ENCODE measurements at regions not wholly inside any gene's neighbourhood (a gene's known extent, or its start where the extent isn't known, plus 50 kb on each side); places are given as distances from the start of the nearest gene placed in this dataset.

DNA sequence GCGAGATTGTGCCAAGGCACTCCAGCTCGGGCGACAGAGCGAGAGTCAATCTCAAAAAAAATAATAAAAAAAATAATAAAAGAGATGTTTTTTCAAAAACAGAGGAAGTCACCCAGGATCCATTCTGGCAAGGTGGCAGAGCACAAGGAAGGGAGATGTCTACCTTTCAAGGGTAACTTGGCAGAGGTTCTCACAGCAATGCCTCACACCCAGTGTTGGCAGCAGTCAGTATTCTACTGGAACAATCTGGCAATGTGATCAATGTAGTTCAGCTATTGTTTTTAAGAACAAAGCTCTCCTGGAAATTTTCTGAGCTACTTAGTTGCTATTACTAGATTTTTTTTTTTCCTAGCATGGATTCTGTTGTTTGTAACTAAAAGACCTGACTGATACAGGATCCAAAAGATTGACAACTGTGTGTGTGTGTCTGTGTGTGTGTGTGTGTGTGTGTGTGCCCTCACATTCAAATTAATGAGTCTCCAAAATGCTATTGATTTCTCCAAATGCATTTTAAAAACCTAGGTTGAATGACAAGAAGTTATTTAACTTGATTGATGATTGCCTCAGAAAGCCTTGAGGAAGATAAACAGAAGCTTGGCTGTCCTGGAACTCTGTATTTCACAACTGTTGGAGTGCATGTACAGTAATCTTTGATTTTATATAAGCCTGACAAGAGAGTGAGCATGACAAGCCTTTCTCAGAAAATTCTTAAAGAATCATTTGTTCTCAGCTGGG, 114.1 kb upstream of the RREB1 start:
- intact Hi-C loops (cut with micrococcal nuclease), result no loop called here
- Mint-ChIP-seq H3K36me3 (ENCODE audit: low read depth) (no peaks in the 10 kb centered on the region), H3K4me3 (ENCODE audit: low read depth) (no peak overlapping the region)

DNA sequence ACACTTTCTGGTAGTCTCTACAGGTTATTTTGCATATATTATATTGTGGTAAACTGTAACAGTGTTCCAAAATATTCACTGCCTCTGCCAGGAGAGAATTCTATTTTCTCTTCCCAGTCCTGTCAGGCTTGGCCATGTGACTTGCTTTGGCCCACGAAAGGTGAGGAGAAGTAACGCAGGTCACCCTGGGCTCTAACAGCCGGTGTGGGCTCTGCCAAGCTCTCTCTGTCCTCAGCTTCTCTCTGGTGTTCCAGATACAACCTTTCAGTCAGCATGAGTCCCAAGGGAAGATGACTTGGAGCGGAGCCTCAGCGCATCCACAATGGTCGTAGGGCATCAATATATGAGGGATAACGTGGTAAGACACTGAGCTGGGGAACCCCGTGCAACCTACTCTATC, 113.0 kb upstream of the RREB1 start:
- intact Hi-C loops (cut with micrococcal nuclease), result no loop called here
- H3K36me3 Mint-ChIP-seq (ENCODE audit: low read depth), result no peaks in the 10 kb centered on the region

More for the DNA sequence above, 114.1 kb upstream of the RREB1 start:
- no peak for DNase-seq (ENCODE audit: low spot score)
- Mint-ChIP-seq H3K4me1 (ENCODE audit: low read depth) (no peaks in the 10 kb centered on the region), H3K27me3 (ENCODE audit: low read depth) (peaks cover 20% of the 10 kb centered on the region), H3K9me3 (no peaks in the 10 kb centered on the region), H3K27ac (no peak overlapping the region)

DNA sequence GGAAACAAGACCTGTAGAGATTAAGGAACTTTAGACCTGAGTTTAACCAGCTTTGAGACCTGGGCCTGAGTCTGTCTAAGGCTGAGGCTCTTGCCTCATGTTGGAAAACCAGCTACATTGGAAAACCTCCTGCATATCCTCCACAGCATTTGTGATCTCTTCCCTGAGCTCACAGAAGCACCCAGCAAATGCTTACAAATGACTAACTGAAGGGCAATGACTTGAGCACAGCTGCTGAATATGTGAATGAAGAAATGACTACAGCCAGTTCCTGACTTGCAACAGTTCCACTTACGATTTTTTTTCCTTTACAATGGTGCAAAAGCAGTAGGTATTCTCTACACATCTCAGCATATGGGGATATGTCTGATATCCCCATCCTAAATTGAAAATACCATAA, 112.4 kb upstream of the RREB1 start:
- Mint-ChIP-seq H3K36me3 (ENCODE audit: low read depth) (no peaks in the 10 kb centered on the region), H3K9me3 (no peaks in the 10 kb centered on the region), H3K27ac (no peak overlapping the region), H3K4me3 (ENCODE audit: low read depth) (no peak overlapping the region), H3K27me3 (ENCODE audit: low read depth) (peaks cover 26% of the 10 kb centered on the region), H3K4me1 (ENCODE audit: low read depth) (no peaks in the 10 kb centered on the region)
- intact Hi-C loops (cut with micrococcal nuclease), result no loop called here
- DNase-seq (ENCODE audit: low spot score), result no peak

More for the DNA sequence above, 113.0 kb upstream of the RREB1 start:
- no peak overlapping the region for H3K27ac Mint-ChIP-seq
- H3K4me1 Mint-ChIP-seq (ENCODE audit: low read depth), result no peaks in the 10 kb centered on the region
- DNase-seq (ENCODE audit: low spot score), result no peak
- no peak overlapping the region for H3K4me3 Mint-ChIP-seq (ENCODE audit: low read depth)
- H3K27me3 Mint-ChIP-seq (ENCODE audit: low read depth), result peaks cover 26% of the 10 kb centered on the region
- H3K9me3 Mint-ChIP-seq, result no peaks in the 10 kb centered on the region

DNA sequence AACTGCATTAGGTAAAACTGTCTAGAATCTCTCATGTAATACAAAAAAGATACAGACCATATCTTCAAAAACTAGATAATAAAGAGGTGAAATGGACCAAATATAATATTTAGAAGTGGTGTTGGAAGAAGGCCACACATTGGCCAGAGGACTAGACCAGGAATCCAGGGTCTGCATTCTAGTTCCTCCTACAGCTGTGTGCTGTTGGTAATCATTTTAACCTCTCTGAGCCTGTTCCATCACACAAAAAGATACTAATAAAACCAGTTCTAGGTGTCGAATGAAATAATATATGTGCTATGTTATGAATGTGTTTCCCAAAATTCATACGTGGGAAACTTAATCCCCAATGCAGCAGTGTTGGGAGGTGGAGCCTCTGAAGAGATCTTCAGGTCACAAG, 111.6 kb upstream of the RREB1 start:
- Mint-ChIP-seq H3K27me3 (ENCODE audit: low read depth) (peaks cover 26% of the 10 kb centered on the region), H3K27ac (no peak overlapping the region), H3K36me3 (ENCODE audit: low read depth) (no peaks in the 10 kb centered on the region), H3K9me3 (no peaks in the 10 kb centered on the region), H3K4me1 (ENCODE audit: low read depth) (no peaks in the 10 kb centered on the region), H3K4me3 (ENCODE audit: low read depth) (no peak overlapping the region)
- no peak for DNase-seq (ENCODE audit: low spot score)
- intact Hi-C loops (cut with micrococcal nuclease), result no loop called here

DNA sequence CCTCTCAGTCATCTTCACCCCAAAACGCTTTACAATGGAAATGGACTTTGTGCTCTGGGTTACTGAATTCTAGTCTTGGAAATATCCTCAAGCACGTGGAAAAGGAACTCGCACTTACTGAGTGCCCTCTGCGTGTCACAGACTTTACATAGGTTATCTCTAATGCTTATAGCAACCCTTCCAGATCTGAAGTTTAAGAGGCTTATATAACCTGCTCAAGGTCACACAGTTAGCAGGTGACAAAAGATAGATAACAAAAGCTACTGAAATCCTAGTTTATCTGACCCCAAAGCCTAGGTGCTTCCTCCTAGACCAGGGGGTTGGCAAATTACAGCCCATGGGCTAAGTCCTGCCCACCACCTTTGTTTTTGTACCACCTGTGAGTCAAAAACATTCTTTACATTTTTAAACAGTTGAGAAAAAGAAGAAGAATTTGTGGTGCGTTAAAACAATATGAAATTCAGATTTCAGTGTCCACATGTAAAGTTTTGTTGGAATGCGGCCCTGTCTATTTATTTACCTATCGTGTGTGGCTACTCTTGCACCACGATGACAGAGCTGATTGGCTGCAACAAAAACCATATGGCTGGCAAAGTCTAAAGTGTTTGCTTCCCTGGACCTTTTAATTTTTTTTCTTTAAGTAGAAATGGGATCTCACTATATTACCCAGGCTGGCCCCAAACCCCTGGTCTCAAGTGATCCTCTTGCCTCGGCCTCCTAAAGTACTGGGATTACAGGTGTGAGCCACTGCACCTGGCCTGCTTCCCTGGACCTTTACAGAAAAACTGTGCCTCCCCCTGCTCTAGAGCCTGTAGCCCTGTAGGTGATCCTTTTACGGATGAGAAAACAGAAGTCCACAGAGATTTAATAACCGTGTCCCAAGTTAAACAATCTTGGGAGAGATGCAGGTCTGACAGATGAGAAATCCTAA, 110.2 kb upstream of the RREB1 start:
- H3K36me3 Mint-ChIP-seq (ENCODE audit: low read depth), result no peaks in the 10 kb centered on the region
- DNase-seq (ENCODE audit: low spot score), result no peak
- H3K27me3 Mint-ChIP-seq (ENCODE audit: low read depth), result peaks cover 26% of the 10 kb centered on the region
- intact Hi-C loops (cut with micrococcal nuclease), result no loop called here
- H3K9me3 Mint-ChIP-seq, result no peaks in the 10 kb centered on the region
- no peaks in the 10 kb centered on the region for H3K4me1 Mint-ChIP-seq (ENCODE audit: low read depth)
- no peak overlapping the region for H3K4me3 Mint-ChIP-seq (ENCODE audit: low read depth)
- H3K27ac Mint-ChIP-seq, result no peak overlapping the region

DNA sequence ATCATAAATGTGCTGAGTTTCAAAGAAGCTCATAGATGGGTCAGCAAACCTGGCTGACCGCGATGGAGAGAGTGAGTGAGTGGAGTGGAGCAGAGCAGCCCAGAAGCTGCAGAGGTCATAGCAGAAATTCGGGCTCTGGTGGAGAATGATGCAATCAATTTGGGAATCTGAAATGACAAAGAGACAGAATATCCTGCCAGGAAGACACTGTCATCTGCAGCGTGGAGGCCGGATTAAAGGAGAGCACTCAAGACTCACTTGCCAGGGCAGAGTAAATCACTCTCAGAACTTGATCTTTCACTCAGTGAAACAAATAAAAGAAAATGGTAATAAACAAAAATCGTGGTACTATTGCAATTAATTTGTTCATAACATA, 109.6 kb upstream of the RREB1 start:
- no peak overlapping the region for H3K4me3 Mint-ChIP-seq (ENCODE audit: low read depth)
- no peaks in the 10 kb centered on the region for H3K36me3 Mint-ChIP-seq (ENCODE audit: low read depth)
- intact Hi-C loops (cut with micrococcal nuclease), result no loop called here
- H3K9me3 Mint-ChIP-seq, result no peaks in the 10 kb centered on the region
- no peak for DNase-seq (ENCODE audit: low spot score)
- no peak overlapping the region for H3K27ac Mint-ChIP-seq
- no peaks in the 10 kb centered on the region for H3K4me1 Mint-ChIP-seq (ENCODE audit: low read depth)
- peaks cover 31% of the 10 kb centered on the region for H3K27me3 Mint-ChIP-seq (ENCODE audit: low read depth)

DNA sequence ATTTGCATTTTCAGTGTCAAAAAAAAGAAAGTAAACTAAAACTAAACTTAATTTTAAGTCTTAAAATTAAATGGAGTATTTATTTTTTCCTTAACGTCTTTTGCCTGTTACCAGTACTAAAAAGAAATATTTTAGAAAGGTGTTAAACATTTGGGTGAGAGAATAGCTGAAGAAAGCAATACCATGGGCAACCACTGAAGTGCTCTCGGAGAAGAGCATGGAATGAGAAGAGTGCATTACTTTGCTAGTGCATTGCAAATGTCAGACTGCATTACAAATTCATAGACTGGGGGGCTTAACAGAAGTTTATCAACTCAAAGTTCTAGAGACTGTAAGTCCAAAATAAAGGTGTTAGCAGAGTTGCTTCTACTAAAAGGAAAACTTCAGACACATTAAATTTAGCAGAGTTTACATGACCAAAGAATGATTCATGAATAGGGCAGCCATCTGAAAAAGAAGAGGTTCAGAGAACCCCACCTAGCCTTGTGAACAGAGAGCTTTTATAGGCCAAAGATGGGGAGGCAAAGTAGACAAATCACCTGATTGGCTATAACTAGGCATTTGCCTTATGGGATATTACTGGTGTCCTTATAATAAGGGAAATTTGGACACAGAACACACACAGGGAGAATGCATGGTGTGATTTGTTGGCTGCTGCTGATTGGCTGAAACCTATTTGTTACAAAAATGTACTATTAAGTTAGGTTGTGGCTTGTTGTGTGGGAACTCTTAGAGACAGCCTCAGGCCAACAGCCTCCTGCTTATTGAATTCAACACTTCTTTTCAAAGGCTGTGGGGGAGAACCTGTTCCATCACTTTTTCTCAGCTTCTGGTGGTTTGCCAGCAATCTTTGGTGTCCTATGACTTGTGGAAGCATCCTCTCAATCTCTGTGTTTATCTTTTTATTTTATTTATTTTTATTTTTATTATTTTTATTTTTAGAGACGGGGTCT, 106.7 kb upstream of the RREB1 start:
- no peak overlapping the region for H3K27ac Mint-ChIP-seq
- no peaks in the 10 kb centered on the region for H3K9me3 Mint-ChIP-seq
- intact Hi-C loops (cut with micrococcal nuclease), result no loop called here
- H3K36me3 Mint-ChIP-seq (ENCODE audit: low read depth), result no peaks in the 10 kb centered on the region
- no peak overlapping the region for H3K4me3 Mint-ChIP-seq (ENCODE audit: low read depth)
- H3K4me1 Mint-ChIP-seq (ENCODE audit: low read depth), result no peaks in the 10 kb centered on the region
- DNase-seq (ENCODE audit: low spot score), result no peak
- H3K27me3 Mint-ChIP-seq (ENCODE audit: low read depth), result peaks cover 46% of the 10 kb centered on the region

DNA sequence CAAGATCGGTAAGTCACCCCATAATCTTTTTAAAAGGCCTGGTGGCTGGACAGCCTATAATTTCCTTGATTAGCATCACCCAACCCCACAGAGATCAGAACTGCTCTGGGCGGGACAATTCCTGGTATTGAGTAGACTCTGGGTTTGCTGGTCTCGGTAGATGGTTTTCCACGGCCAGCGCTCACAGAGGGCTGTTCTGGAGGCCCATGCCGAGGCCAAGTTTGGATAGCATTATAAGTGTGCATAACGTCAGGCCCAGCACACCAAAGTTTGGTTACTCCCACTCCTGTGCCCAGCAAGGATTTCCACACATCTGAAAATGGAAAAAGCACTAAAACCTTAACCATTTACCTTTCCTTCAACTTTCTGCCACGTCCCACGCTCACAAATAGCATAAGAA, 104.7 kb upstream of the RREB1 start:
- intact Hi-C loops (cut with micrococcal nuclease), result no loop called here
- H3K4me1 Mint-ChIP-seq (ENCODE audit: low read depth), result peaks cover 4% of the 10 kb centered on the region
- no peak overlapping the region for H3K27ac Mint-ChIP-seq
- no peak overlapping the region for H3K4me3 Mint-ChIP-seq (ENCODE audit: low read depth)
- H3K9me3 Mint-ChIP-seq, result no peaks in the 10 kb centered on the region
- no peaks in the 10 kb centered on the region for H3K36me3 Mint-ChIP-seq (ENCODE audit: low read depth)
- H3K27me3 Mint-ChIP-seq (ENCODE audit: low read depth), result peaks cover 37% of the 10 kb centered on the region
- DNase-seq (ENCODE audit: low spot score), result no peak

DNA sequence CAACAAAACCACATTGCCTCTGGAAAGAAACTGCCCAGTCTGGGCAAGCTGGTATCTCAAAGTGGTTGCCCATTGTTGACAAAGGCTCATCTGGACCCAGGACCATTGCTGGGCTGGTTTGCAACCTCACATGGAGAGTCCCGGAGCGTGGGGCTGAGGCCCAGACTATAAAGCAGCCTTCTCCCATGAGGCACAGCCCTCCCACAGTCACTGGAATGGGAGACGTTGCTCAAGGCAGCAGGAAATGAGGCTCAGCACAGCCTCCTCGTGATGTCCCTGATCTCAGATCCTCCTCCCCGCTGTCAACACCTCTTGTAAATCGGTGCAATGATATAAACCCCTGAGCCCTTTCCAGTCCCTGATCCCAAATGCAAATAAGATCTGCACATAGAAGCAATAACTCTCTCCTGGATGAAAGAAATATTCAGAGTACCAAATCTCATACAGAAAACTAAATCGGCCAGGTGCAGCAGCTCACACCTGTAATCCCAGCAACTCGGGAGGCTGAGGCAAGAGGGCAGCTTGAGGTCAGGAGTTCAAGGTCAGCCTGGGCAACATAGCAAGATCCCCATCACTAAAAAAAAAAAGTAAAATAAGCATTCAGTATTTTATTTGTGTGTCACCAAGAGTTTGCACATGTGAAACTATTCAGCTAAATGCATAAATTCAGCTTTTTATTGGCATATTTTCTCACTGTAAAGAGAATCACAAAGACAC, 103.0 kb upstream of the RREB1 start:
- no peaks in the 10 kb centered on the region for H3K9me3 Mint-ChIP-seq
- peaks cover 4% of the 10 kb centered on the region for H3K4me1 Mint-ChIP-seq (ENCODE audit: low read depth)
- DNase-seq (ENCODE audit: low spot score), result no peak
- intact Hi-C loops (cut with micrococcal nuclease), result no loop called here
- H3K4me3 Mint-ChIP-seq (ENCODE audit: low read depth), result no peak overlapping the region
- H3K36me3 Mint-ChIP-seq (ENCODE audit: low read depth), result no peaks in the 10 kb centered on the region
- H3K27me3 Mint-ChIP-seq (ENCODE audit: low read depth), result peaks cover 29% of the 10 kb centered on the region
- H3K27ac Mint-ChIP-seq, result no peak overlapping the region

DNA sequence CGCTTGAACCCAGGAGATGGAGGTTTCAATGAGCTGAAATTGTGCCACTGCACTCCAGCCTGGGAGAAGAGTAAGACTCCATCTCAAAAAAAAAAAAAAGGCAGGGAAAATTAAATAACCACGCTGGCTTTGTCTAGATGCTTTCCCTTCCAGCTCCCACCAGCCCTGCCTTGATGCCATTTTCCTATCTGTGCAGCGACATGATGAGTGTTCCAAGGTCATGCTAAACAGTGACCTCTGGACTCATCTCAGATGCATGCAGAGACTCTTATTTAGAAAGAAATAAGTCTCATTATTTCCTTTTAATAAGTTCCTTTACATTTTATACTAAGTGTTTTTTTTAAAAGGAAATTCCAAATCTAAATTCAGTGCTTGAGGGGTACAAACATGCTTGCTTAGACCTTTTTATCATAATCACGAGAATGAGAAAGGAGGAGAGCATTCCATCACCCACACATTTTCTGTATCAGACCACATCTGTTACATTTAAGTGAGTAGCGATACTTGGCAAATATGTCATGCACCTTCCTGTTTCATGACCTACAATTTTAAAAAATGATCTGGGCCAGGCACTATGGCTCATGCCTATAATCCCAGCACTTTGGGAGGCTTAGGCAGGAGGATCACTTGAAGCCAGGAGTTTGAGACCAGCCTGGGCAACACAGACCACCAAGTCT, 101.1 kb upstream of the RREB1 start:
- no peaks in the 10 kb centered on the region for H3K9me3 Mint-ChIP-seq
- intact Hi-C loops (cut with micrococcal nuclease), result loop anchor here (2.0 kb wide), 1 partner anchor 66 kb away; no protein-coding TSS in a partner anchor
- peaks cover 34% of the 10 kb centered on the region for H3K27me3 Mint-ChIP-seq (ENCODE audit: low read depth)
- no peak overlapping the region for H3K4me3 Mint-ChIP-seq (ENCODE audit: low read depth)
- no peak for DNase-seq (ENCODE audit: low spot score)
- H3K36me3 Mint-ChIP-seq (ENCODE audit: low read depth), result no peaks in the 10 kb centered on the region
- no peak overlapping the region for H3K27ac Mint-ChIP-seq
- H3K4me1 Mint-ChIP-seq (ENCODE audit: low read depth), result peaks cover 4% of the 10 kb centered on the region

DNA sequence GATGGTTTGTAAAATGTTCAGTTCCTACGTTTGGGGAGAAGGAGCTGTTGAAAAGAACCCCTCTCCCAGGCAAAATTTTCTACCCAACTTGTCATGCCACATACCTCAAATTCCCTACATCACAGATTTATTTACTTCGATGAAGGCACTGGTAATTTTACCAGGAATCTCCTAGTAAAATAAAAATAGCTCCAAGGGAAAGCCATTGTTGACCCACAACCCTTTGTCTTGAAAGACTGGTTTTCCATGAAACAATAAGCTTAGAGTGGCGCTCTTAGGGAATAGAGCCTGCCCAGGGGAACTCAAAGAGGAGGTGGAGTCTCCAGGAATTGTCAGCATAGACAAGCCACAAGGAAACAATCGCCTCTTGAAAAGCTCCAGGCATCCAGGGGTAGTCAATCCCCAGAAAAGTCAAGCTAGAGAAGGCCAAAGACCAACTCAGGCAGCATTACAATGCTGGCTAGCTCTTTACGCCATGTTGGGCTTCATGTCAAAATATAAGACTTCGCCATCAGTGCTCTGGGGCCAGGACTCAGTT, 99.2 kb upstream of the RREB1 start:
- no peak for DNase-seq (ENCODE audit: low spot score)
- no peaks in the 10 kb centered on the region for H3K36me3 Mint-ChIP-seq (ENCODE audit: low read depth)
- H3K4me3 Mint-ChIP-seq (ENCODE audit: low read depth), result no peak overlapping the region
- H3K27me3 Mint-ChIP-seq (ENCODE audit: low read depth), result peaks cover 29% of the 10 kb centered on the region
- H3K4me1 Mint-ChIP-seq (ENCODE audit: low read depth), result peaks cover 4% of the 10 kb centered on the region
- intact Hi-C loops (cut with micrococcal nuclease), result no loop called here
- no peaks in the 10 kb centered on the region for H3K9me3 Mint-ChIP-seq
- no peak overlapping the region for H3K27ac Mint-ChIP-seq
